ENCODE measurements at regions not wholly inside any gene's neighbourhood (a gene's known extent, or its start where the extent isn't known, plus 50 kb on each side); places are given as distances from the start of the nearest gene placed in this dataset.

- TF ChIP-seq CTCF (IDR thresholded peaks at IDR 0.05), result no peak
- TF ChIP-seq POLR2A (IDR thresholded peaks at IDR 0.05), result no peak
- TF ChIP-seq EP300 (IDR thresholded peaks at IDR 0.05), result no peak
Observed at GRCh38 chr5:176171171-176171760, 67.0 kb upstream of the SIMC1 start.

Data from gastroesophageal sphincter (tissue), 3 donors.